HG03175 (cell line): ENCODE measurements at regions not wholly inside any gene's neighbourhood (a gene's known extent, or its start where the extent isn't known, plus 50 kb on each side); places are given as distances from the start of the nearest gene placed in this dataset.
"Not testable (repeated sequence)": the region's sequence is repeated elsewhere in the genome, so short reads cannot be mapped to it uniquely, and the experiment has no call there.

Source experiments
- ATAC-seq: cut with Tn5 transposase; IDR thresholded peaks from one replicate; pipeline ENCODE4 v1.9.1; 2021; ENCODE audit warnings: mild to moderate bottlenecking, moderate library complexity; ENCODE audit not compliant: unreplicated experiment

GRCh38 chr9:86507212-86507630, 153.0 kb upstream of the TUT7 start:
- no peak for ATAC-seq

GRCh38 chr9:86503942-86504341, 149.7 kb upstream of the TUT7 start:
- ATAC-seq, result no peak

GRCh38 chr9:86503314-86503713, 149.1 kb upstream of the TUT7 start:
- ATAC-seq, result no peak

DNA sequence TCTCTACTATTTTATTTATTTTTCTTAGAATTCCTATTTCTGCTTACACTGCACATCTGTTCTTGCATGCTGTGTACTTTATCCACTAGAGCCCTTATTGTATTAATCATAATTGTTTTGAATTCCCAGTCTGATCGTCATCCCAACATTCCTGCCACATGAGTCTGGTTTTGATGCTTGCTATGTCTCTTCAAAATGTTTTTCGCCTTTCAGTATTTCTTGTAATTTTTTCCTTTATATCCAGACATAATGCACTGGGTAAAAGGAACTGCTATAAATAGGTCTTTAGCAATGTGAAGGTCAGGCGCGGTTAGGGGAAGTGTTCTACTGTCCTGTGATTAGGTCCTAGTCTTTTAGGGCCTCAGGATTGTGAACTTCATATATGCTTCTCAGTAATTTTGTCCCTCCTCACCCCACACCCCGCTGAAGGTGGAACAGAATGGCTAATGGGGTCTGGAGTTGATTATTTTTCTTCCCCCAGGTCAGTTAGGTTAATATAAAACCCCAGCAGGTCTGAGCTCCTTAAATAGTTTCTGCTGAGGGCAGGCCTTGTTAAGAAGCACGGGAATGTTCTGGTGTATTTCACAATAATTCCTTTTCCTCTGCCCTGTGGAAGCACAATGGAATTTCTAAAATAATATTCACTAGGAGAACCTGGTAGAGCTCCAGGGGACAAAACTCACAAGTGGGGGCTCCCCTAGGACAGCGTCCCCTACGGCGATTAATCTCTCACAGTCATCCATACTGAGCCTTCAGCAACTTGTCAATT, 146.6 kb upstream of the TUT7 start:
- ATAC-seq, result no peak

DNA sequence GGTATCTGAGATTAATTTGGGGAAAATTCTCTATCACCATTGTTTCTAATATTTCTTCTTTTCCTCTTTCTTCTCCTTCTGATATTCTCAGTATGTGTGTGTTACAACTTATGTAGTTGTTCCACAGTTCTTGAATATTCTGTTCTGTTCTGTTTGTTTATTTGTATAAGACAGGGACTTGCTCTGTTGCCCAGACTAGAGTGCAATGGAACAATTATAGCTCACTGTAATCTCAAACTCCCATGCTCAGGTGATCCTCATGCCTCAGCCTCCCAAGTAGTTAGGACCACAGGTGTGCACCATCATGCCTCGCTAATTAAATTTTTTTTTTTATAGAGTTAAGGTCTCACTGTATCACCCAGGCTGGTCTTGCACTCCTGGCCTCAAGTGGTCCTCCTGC, 145.8 kb upstream of the TUT7 start:
- no peak for ATAC-seq

- ATAC-seq, result no peak
Observed at GRCh38 chr9:86494644-86495111, 140.5 kb upstream of the TUT7 start.

GRCh38 chr9:86491468-86492266, 137.5 kb upstream of the TUT7 start:
- ATAC-seq, result no peak

DNA sequence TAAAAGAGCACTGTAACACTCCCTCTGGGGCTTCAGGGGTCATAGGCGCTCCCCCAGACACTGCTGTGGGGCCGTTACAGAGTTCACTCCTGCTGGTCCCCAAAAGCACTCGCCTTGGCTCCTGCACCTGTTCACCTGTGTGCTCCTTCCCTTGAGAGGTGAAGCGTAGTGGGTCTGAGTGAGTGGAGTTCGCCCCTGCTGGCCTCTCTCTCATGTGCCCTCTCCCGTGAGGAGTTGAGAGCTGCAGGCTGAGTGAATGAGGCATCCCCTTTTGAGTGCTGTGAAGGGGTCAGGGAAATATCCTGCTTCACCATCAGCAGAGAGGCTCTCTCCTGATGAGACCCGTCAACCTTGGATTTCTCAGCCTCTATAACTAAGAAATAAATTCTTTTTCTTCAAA, 134.6 kb upstream of the TUT7 start:
- no peak for ATAC-seq

- ATAC-seq, result no peak
Observed at GRCh38 chr9:86488345-86488744, 134.1 kb upstream of the TUT7 start.

DNA sequence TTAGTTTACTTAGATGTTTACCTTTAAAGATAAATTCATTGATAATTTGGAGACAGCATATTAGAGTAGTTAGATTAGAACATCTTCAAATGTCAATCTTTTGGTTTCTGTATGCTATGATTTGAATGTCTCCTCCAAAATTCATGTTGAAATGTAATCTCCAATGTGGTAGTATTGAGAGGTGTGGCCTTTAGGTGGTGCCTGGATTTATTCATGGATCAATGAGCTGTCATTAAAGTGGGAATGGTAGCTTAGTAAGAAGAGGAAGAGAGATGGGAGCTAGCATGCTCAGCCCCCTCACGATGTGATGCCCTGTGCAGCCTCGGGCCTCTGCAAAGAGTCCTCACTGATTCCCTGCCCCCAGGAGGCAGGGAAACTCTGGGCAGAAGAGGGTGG, 133.6 kb upstream of the TUT7 start:
- no peak for ATAC-seq

DNA sequence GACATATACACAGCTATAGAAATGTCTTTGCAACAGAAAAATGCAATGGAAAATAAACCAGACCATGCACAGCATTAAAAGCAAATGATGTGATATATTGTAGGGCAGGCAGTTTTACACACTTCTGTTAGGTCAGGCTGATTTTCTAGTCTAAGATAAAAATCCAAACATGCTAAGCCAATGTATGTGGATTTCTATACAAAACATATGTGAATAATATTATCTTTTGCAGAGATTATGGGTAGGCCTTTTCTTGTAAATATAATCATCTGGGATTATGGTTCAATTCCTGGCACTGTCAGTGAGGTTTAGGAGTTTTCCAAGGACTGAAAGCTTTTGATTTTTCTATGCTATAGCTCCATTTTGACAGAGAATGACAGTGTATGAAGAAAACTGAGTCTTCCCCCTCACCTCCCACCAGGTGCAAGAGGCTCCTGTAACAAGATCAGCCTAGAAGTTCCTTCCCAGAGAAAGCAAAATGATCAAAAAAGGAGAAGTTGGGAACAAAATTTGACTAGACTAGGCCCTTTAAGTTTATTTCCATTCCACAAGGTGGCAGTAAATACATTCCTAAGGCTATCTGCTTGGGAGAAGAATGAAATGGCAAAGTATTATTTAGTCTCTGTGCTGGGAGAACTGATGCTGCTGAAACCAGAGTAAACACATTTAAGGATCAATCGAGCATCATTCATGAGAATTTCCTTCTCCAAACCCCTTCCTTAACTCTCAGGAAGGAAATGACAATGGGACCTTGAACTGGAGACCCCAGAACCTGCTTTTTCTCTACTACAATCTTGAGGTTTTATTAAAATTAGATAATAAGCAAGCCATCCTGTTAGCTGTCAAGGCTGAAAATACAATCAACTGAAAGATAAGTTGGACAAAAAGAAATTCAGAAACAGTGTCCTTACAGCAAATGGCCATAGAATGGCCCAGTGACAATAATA, 133.0 kb upstream of the TUT7 start:
- no peak for ATAC-seq

- no peak for ATAC-seq
Observed at GRCh38 chr9:86485359-86485758, 131.1 kb upstream of the TUT7 start.

GRCh38 chr9:86483496-86483895, 129.3 kb upstream of the TUT7 start:
- ATAC-seq, result no peak

GRCh38 chr9:86481466-86481865, 127.3 kb upstream of the TUT7 start:
- ATAC-seq, result no peak

- ATAC-seq, result not testable (repeated sequence)
Observed at GRCh38 chr9:86475255-86475654, 121.0 kb upstream of the TUT7 start.

GRCh38 chr9:86471171-86471815, 117.1 kb upstream of the TUT7 start:
- no peak for ATAC-seq

DNA sequence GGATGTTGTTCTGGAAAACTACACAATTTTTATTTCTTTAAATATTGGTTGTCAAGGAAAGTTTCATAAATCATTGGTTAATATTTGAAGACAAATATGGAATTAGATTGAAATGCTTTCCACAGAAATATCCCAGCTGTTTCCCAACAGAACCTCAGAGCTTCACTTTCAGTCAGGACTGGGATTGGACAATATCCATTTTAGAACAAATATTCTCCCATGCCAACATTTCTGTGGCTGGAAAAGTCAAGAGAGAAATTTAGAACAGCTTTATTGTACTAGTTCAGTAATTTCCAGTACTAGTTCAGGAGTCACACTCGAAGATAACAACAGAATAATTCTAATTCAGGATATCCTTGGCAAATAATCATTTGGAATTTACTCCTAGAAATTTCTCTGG, 116.1 kb upstream of the TUT7 start:
- ATAC-seq, result no peak

DNA sequence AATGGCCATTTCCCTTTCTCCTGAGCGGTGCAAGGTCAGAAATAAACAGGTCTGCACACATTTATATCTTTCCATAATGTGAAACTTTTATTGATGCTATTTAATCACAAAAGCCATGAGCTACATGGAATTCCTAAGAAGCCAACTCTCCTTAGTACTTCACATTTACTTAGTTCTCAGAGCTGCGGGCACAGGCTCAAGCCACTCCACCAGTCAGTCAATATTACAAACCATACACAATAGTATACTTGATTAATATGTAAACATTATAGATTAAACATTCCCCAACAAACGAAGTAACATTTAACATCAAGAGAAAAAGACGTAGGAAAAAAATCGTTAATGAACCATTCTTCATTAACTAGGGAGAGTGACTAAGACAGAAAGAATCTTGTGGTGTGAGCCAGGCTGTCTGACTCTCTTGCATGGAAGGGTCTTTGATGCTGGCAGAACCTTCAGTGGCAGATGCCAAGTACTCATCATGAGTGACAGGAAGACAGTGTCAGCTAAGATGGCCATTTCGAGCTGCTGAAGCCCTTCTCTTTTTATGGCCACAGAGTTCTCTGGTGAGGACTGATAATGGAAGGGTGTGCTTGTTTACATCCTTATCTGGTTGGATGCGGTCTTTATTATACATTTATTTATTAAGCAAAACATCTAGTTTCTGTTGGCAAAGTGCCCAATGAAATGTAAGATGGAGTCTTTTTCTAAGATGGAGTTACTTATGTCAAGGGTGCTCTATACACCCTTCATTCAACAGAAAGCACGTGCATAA, 115.5 kb upstream of the TUT7 start:
- no peak for ATAC-seq

DNA sequence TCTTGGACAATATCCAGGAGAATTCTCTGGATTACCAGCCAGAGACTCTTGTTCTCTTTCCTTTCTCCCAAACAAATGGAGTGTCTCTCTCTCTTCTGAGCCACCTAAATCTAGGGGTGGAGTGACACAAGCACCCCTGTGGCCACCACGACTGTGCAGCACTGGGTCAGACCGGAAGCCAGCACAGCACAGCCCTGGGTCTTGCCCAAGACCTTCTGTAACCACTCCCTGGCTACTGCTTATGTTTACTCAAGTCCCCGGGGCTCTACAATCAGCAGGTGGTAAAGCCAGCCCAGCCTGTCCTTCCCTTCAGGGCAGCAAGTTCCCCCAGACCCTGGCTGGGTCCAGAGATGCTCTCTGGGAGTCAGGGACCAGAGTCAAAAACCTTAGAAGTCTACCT, 110.0 kb upstream of the TUT7 start:
- no peak for ATAC-seq
